GM06990 (cell line): ENCODE measurements at regions not wholly inside any gene's neighbourhood (a gene's known extent, or its start where the extent isn't known, plus 50 kb on each side); places are given as distances from the start of the nearest gene placed in this dataset.

Experiments
- DNase-seq: peaks from one replicate; pipeline ENCODE4 v3.0.0-alpha.2; 2011; ENCODE audit not compliant: insufficient read length; ENCODE audit errors: extremely low read depth
- H3K27me3 ChIP-seq: replicated peaks from 2 replicates; pipeline ENCODE4 v1.6.0; 2011; ENCODE audit warnings: low read length; ENCODE audit not compliant: control insufficient read depth, insufficient read depth
- H3K36me3 ChIP-seq: 2 replicates; pipeline ENCODE4 v1.5.1; 2011; ENCODE audit warnings: low read length; ENCODE audit not compliant: control insufficient read depth, insufficient read depth
- H3K4me3 ChIP-seq: replicated peaks from 2 replicates; pipeline ENCODE4 v1.5.1; 2011; ENCODE audit warnings: low read depth, mild to moderate bottlenecking, control low read depth, low read length
- CTCF ChIP-seq: IDR thresholded peaks from 2 replicates; pipeline ENCODE4 v1.5.1; 2011; ENCODE audit warnings: low read length, control low read depth, mild to moderate bottlenecking, inconsistent platforms; ENCODE audit not compliant: insufficient read depth, poor library complexity, severe bottlenecking

DNA sequence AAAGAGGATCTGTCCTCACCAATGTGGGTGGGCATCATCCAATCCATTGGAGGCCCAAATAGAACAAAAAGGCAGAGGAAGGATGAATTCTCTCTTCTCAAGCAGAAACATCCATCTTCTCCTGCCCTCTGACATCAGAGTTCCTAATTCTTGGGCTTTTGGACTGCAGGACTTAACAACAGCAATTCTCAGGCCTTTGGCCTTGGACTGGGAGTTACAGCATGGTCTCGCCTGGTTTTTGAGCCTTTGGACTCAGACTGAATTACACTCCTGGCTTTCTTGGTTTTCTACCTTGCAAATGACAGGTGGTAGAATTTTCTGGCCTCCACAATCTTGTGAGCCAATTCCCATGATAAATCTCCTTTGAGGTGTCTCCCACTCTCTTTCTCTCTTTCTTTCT lies 60.5 kb upstream of the CD180 start:
- H3K4me3 ChIP-seq, result no peak overlapping the region
- H3K36me3 ChIP-seq, result no peaks in the 10 kb centered on the region
- no peak for TF ChIP-seq CTCF
- H3K27me3 ChIP-seq, result no peaks in the 10 kb centered on the region
- DNase-seq, result no peak

- TF ChIP-seq CTCF, result no peak
- DNase-seq, result no peak
- H3K4me3 ChIP-seq, result no peak overlapping the region
These were observed 59.3 kb upstream of the CD180 start for GRCh38 chr5:67255881-67256280.

DNA sequence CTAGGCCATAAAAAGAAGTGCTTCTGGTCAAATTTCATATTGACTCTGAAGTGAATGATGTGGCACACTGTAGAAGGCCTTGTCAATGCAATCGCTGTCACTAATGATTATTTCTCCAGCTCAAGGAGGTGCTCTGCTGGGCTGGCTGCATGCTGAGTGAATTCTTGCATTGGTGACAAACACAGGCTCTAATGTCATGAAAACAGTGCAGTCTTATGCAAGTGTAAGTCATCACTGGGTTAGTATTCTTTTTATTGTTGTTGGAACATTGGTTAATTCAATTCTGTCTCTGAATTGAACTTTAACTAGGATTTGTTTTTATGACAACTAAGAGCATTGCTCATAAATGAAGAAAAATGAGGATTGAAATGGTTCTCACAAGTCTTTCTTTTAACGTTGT lies 57.3 kb upstream of the CD180 start:
- Histone ChIP-seq H3K36me3 (no peaks in the 10 kb centered on the region), H3K27me3 (no peaks in the 10 kb centered on the region), H3K4me3 (no peak overlapping the region)
- no peak for TF ChIP-seq CTCF
- no peak for DNase-seq

More at GRCh38 chr5:67255881-67256280, 59.3 kb upstream of the CD180 start:
- no peaks in the 10 kb centered on the region for H3K36me3 ChIP-seq
- no peaks in the 10 kb centered on the region for H3K27me3 ChIP-seq

DNA sequence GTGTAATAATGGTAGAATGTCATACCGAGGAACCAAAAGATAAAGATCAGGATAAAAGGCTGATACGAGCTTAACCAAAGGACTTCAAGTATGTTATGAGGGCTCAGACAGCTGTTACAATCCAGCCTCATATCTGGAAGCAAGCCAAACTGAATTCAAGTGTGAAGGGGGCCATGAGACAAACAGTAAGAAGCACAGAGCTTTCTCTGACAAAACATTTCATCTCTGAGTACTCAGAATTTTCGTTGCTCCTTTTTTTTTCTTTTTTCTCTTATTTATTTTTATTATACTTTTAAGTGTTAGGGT lies 52.9 kb upstream of the CD180 start:
- Histone ChIP-seq H3K36me3 (no peaks in the 10 kb centered on the region), H3K27me3 (no peaks in the 10 kb centered on the region), H3K4me3 (no peak overlapping the region)
- no peak for TF ChIP-seq CTCF
- no peak for DNase-seq

DNA sequence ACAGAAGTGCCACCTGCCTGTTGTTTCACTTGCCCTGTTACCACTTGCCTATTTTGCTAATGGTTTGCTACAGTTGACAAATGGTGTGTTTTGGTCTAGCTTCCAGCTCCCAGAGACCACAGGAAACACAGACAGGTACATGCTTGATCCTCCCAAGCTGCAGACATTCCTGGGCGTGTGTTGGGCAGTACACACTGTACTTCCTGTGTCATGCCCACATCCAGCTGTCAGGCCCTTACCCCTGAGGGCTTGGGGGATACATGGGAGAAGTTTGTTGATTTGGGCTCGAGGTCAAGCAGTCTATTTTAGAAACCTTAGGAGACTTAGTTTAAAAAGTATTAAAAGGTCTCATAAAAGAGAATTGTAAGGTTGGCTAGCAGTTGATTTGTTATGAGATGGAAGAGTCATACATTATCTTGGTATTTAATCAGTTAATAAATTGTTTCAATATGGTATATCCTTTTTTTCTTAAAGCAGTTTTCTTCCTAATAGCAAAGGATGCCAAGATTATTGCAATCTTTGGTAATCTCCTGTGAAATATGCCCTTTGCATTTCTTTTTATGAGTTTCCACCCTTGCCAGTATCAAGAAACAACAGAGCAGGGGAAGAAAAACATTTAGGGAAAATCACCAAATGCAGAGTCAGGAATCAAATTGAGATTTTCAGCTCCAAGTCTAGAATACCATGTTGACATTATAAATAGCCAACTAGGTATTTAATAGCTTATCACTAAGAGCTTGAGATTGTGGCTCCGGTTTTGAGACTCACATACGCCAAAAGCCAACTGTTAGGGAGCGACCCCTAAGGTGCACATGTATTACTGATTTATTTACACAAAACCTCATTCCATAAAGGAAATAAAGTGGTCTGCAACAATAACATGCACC lies 52.3 kb upstream of the CD180 start:
- DNase-seq, result no peak
- Histone ChIP-seq H3K36me3 (no peaks in the 10 kb centered on the region), H3K4me3 (no peak overlapping the region), H3K27me3 (no peaks in the 10 kb centered on the region)
- TF ChIP-seq CTCF, result no peak
